OCI-LY3 (cell line): ENCODE measurements at regions not wholly inside any gene's neighbourhood (a gene's known extent, or its start where the extent isn't known, plus 50 kb on each side); places are given as distances from the start of the nearest gene placed in this dataset.
A peak's percentile ranks its signal among the peaks of the same experiment; 100 is the strongest.
"Not testable (repeated sequence)": the region's sequence is repeated elsewhere in the genome, so short reads cannot be mapped to it uniquely, and the experiment has no call there.

Experiments
- H2AFZ ChIP-seq: fragments of 200-600, 300-600 bp; shearing (Covaris generic); 2 replicates; pipeline ENCODE4 v1.6.0; 2014; ENCODE audit warnings: antibody characterized with exemption, low read depth, low read length
- H3K27ac ChIP-seq: fragments of 200-600, 300-600 bp; sonication (generic); 2 replicates; pipeline ENCODE4 v1.5.1; 2014; ENCODE audit warnings: mild to moderate bottlenecking, low read length, moderate library complexity, mixed read lengths
- H3K27me3 ChIP-seq: fragments of 200-600, 300-600 bp; sonication (generic); 2 replicates; pipeline ENCODE4 v1.6.1; 2014; ENCODE audit warnings: low read depth, low read length, mixed read lengths
- H3K36me3 ChIP-seq: fragments of 200-600, 300-600 bp; sonication (generic); replicated peaks from 2 replicates; pipeline ENCODE3; 2014; ENCODE audit warnings: low read depth, low read length, mixed read lengths
- H3K4me1 ChIP-seq: fragments of 300-600, 200-600 bp; sonication (generic); 2 replicates; pipeline ENCODE4 v1.6.1; 2014; ENCODE audit warnings: low read length, mixed read lengths
- H3K4me2 ChIP-seq: fragments of 200-600, 300-600 bp; sonication (generic); 2 replicates; pipeline ENCODE4 v1.6.1; 2014; ENCODE audit warnings: low read length, mixed read lengths
- H3K4me3 ChIP-seq: fragments of 300-600, 200-600 bp; sonication (generic); 2 replicates; pipeline ENCODE4 v1.5.1; 2014; ENCODE audit warnings: antibody characterized with exemption, mild to moderate bottlenecking, low read length, moderate library complexity
- H3K79me2 ChIP-seq: fragments of 300-600, 200-600 bp; shearing (Covaris generic); 2 replicates; pipeline ENCODE4 v1.6.1; 2014; ENCODE audit warnings: mild to moderate bottlenecking, low read length, mixed read lengths
- H3K9ac ChIP-seq: fragments of 300-600, 200-600 bp; shearing (Covaris generic); 2 replicates; pipeline ENCODE4 v1.6.0; 2014; ENCODE audit warnings: mild to moderate bottlenecking, low read length, moderate library complexity
- H3K9me3 ChIP-seq: fragments of 200-600, 300-600 bp; shearing (Covaris generic); 2 replicates; pipeline ENCODE4 v1.6.1; 2014; ENCODE audit warnings: low read length, mixed read lengths; ENCODE audit not compliant: insufficient read depth
- H4K20me1 ChIP-seq: fragments of 200-600, 300-600 bp; sonication (generic); 2 replicates; pipeline ENCODE4 v1.6.1; 2016; ENCODE audit warnings: low read length, mixed read lengths; ENCODE audit not compliant: insufficient read depth
- CTCF ChIP-seq: fragments of 200-600, 300-600 bp; sonication (generic); IDR thresholded peaks from 2 replicates; pipeline ENCODE4 v1.5.1; 2014; ENCODE audit warnings: antibody characterized with exemption, low read length, low read depth
- EZH2phosphoT487 ChIP-seq: fragments of 200-600 bp; shearing (Covaris generic); IDR thresholded peaks from 2 replicates; pipeline ENCODE4 v1.6.1; 2018; ENCODE audit warnings: antibody characterized with exemption, mixed run types, low read depth

- TF ChIP-seq EZH2phosphoT487 (no peak), CTCF (no peak)
- Histone ChIP-seq H3K27ac (no peak overlapping the region), H3K36me3 (no peaks in the 10 kb centered on the region), H3K79me2 (no peaks in the 10 kb centered on the region), H2AFZ (no peak overlapping the region), H4K20me1 (no peaks in the 10 kb centered on the region), H3K4me1 (no peaks in the 10 kb centered on the region), H3K9ac (no peak overlapping the region), H3K4me3 (no peak overlapping the region), H3K4me2 (no peak overlapping the region), H3K27me3 (no peaks in the 10 kb centered on the region), H3K9me3 (no peaks in the 10 kb centered on the region)
Observed at GRCh38 chr5:44178414-44178813, 210.8 kb downstream of the FGF10 start.

- peak overlapping the region; percentile 32 for H3K4me2 ChIP-seq
- H4K20me1 ChIP-seq, result no peaks in the 10 kb centered on the region
- H3K36me3 ChIP-seq, result no peaks in the 10 kb centered on the region
- no peak overlapping the region for H2AFZ ChIP-seq
- H3K4me3 ChIP-seq, result no peak overlapping the region
- H3K27me3 ChIP-seq, result no peaks in the 10 kb centered on the region
- H3K79me2 ChIP-seq, result no peaks in the 10 kb centered on the region
- H3K9ac ChIP-seq, result no peak overlapping the region
- TF ChIP-seq EZH2phosphoT487, result no peak
- no peak for TF ChIP-seq CTCF
- peaks cover 21% of the 10 kb centered on the region for H3K4me1 ChIP-seq
- peak overlapping the region; percentile 49 for H3K27ac ChIP-seq
- H3K9me3 ChIP-seq, result 0 out of 2 replicates have a peak, but pooled peaks cover 2% of the 10 kb centered on the region
Observed at GRCh38 chr5:44167540-44167939, 221.7 kb downstream of the FGF10 start.

GRCh38 chr5:44160369-44160768, 228.9 kb downstream of the FGF10 start:
- H3K36me3 ChIP-seq, result no peaks in the 10 kb centered on the region
- H3K27ac ChIP-seq, result no peak overlapping the region
- no peaks in the 10 kb centered on the region for H3K9me3 ChIP-seq
- H3K27me3 ChIP-seq, result no peaks in the 10 kb centered on the region
- H4K20me1 ChIP-seq, result no peaks in the 10 kb centered on the region
- H3K4me1 ChIP-seq, result no peaks in the 10 kb centered on the region
- H3K79me2 ChIP-seq, result no peaks in the 10 kb centered on the region
- H3K4me2 ChIP-seq, result no peak overlapping the region
- TF ChIP-seq CTCF (no peak), EZH2phosphoT487 (no peak)
- no peak overlapping the region for H2AFZ ChIP-seq
- no peak overlapping the region for H3K9ac ChIP-seq
- H3K4me3 ChIP-seq, result no peak overlapping the region

- Histone ChIP-seq H3K4me3 (no peak overlapping the region), H3K4me1 (no peaks in the 10 kb centered on the region), H3K9ac (no peak overlapping the region), H3K27me3 (no peaks in the 10 kb centered on the region), H3K27ac (no peak overlapping the region), H2AFZ (no peak overlapping the region), H3K36me3 (no peaks in the 10 kb centered on the region), H3K9me3 (no peaks in the 10 kb centered on the region), H3K4me2 (no peak overlapping the region), H4K20me1 (no peaks in the 10 kb centered on the region), H3K79me2 (no peaks in the 10 kb centered on the region)
- TF ChIP-seq CTCF (no peak), EZH2phosphoT487 (no peak)
Observed at GRCh38 chr5:44150075-44150723, 239.0 kb downstream of the FGF10 start.

- not testable (repeated sequence) for H2AFZ ChIP-seq
Observed at GRCh38 chr5:44117947-44118346, 271.3 kb downstream of the FGF10 start.

GRCh38 chr5:44108232-44108631, 281.0 kb downstream of the FGF10 start:
- H3K4me3 ChIP-seq, H2AFZ ChIP-seq, H3K27ac ChIP-seq, H3K79me2 ChIP-seq, H3K36me3 ChIP-seq, H3K27me3 ChIP-seq, H3K9me3 ChIP-seq, H3K4me1 ChIP-seq, H3K4me2 ChIP-seq, H3K9ac ChIP-seq, H4K20me1 ChIP-seq: not testable (repeated sequence)

More at GRCh38 chr5:44117947-44118346, 271.3 kb downstream of the FGF10 start:
- not testable (repeated sequence) for H3K4me1 ChIP-seq, H4K20me1 ChIP-seq, H3K27ac ChIP-seq, H3K27me3 ChIP-seq, H3K9me3 ChIP-seq, H3K36me3 ChIP-seq, H3K4me2 ChIP-seq, H3K79me2 ChIP-seq, H3K4me3 ChIP-seq, H3K9ac ChIP-seq
